CD4-positive, alpha-beta T cell treated with Interleukin-4 for 4 hours (primary cell): ENCODE measurements at regions not wholly inside any gene's neighbourhood (a gene's known extent, or its start where the extent isn't known, plus 50 kb on each side); places are given as distances from the start of the nearest gene placed in this dataset.
"Not testable (repeated sequence)": the region's sequence is repeated elsewhere in the genome, so short reads cannot be mapped to it uniquely, and the experiment has no call there.

ENCODE experiments used
- DNase-seq: peaks from one replicate; pipeline ENCODE4 v3.0.0-alpha.2; 2020

GRCh38 chr22:19603346-19603745 lies 79.1 kb upstream of the CLDN5 start:
- DNase-seq = not testable (repeated sequence)

GRCh38 chr22:19603767-19604166 lies 79.6 kb upstream of the CLDN5 start:
- DNase-seq = no peak

GRCh38 chr22:19604711-19605268 lies 80.6 kb upstream of the CLDN5 start:
- DNase-seq = no peak

- DNase-seq = no peak
Measured at GRCh38 chr22:19605508-19606331, 81.5 kb upstream of the CLDN5 start.

- DNase-seq = no peak
Measured at GRCh38 chr22:19606332-19607191, 82.4 kb upstream of the CLDN5 start.

GRCh38 chr22:19607192-19608002 lies 83.2 kb upstream of the CLDN5 start:
- no peak for DNase-seq

- no peak for DNase-seq
Measured at GRCh38 chr22:19608003-19608690, 83.9 kb upstream of the CLDN5 start.

- not testable (repeated sequence) for DNase-seq
Measured at GRCh38 chr22:19609753-19610152, 85.5 kb upstream of the CLDN5 start.

GRCh38 chr22:19610518-19611253 lies 86.5 kb upstream of the CLDN5 start:
- no peak for DNase-seq

- DNase-seq = no peak
Measured at GRCh38 chr22:19611590-19611989, 87.4 kb upstream of the CLDN5 start.

GRCh38 chr22:19612866-19613572 lies 88.8 kb upstream of the CLDN5 start:
- no peak for DNase-seq

GRCh38 chr22:19614536-19614863 lies 90.3 kb upstream of the CLDN5 start:
- no peak for DNase-seq

- no peak for DNase-seq
Measured at GRCh38 chr22:19615001-19615461, 90.8 kb upstream of the CLDN5 start.

- DNase-seq = no peak
Measured at GRCh38 chr22:19615867-19616581, 91.8 kb upstream of the CLDN5 start.

- no peak for DNase-seq
Measured at GRCh38 chr22:19619144-19620009, 94.9 kb upstream of the SEPTIN5 start.

GRCh38 chr22:19620742-19621371 lies 93.4 kb upstream of the SEPTIN5 start:
- no peak for DNase-seq

GRCh38 chr22:19621373-19622060 lies 92.8 kb upstream of the SEPTIN5 start:
- no peak for DNase-seq

- DNase-seq = no peak
Measured at GRCh38 chr22:19622061-19622441, 92.3 kb upstream of the SEPTIN5 start.
